Loucy (cell line): ENCODE measurements at regions not wholly inside any gene's neighbourhood (a gene's known extent, or its start where the extent isn't known, plus 50 kb on each side); places are given as distances from the start of the nearest gene placed in this dataset.

ENCODE experiments used
- H2AFZ ChIP-seq: fragments of 200-600 bp; sonication (generic); 2 replicates; pipeline ENCODE4 v1.6.0; 2016; ENCODE audit warnings: antibody characterized with exemption, mild to moderate bottlenecking, low read length, moderate library complexity
- H3F3A ChIP-seq: fragments of 200-600 bp; 2 replicates; pipeline ENCODE4 v1.6.0; 2016; ENCODE audit warnings: antibody characterized with exemption, low read depth, mild to moderate bottlenecking
- H3K27me3 ChIP-seq: fragments of 200-600 bp; sonication (generic); 2 replicates; pipeline ENCODE4 v1.6.1; 2014; ENCODE audit warnings: low read length, mild to moderate bottlenecking; ENCODE audit not compliant: insufficient read depth, poor library complexity, severe bottlenecking
- H3K36me3 ChIP-seq: fragments of 200-600 bp; sonication (generic); 2 replicates; pipeline ENCODE4 v1.6.1; 2016; ENCODE audit warnings: low read length; ENCODE audit not compliant: insufficient read depth
- H3K4me1 ChIP-seq: fragments of 200-600 bp; sonication (generic); 2 replicates; pipeline ENCODE4 v1.5.1; 2014; ENCODE audit warnings: low read length, mild to moderate bottlenecking; ENCODE audit not compliant: insufficient read depth, poor library complexity, severe bottlenecking
- H3K4me2 ChIP-seq: fragments of 200-600 bp; sonication (generic); 2 replicates; pipeline ENCODE4 v1.6.0; 2014; ENCODE audit warnings: antibody characterized with exemption, low read length, low read depth, mild to moderate bottlenecking; ENCODE audit not compliant: poor library complexity, severe bottlenecking
- H3K4me3 ChIP-seq: fragments of 200-600 bp; sonication (generic); 2 replicates; pipeline ENCODE4 v1.5.1; 2014; ENCODE audit warnings: low read length, mild to moderate bottlenecking, mixed read lengths; ENCODE audit not compliant: poor library complexity, severe bottlenecking
- H3K79me2 ChIP-seq: fragments of 200-600 bp; sonication (generic); 2 replicates; pipeline ENCODE4 v1.6.1; 2014; ENCODE audit warnings: low read length; ENCODE audit not compliant: insufficient read depth
- H3K9ac ChIP-seq: fragments of 200-600 bp; sonication (generic); 2 replicates; pipeline ENCODE4 v1.6.0; 2014; ENCODE audit warnings: mild to moderate bottlenecking, low read depth, low read length, moderate library complexity; ENCODE audit not compliant: poor library complexity, severe bottlenecking
- H3K9me2 ChIP-seq: fragments of 200-600 bp; sonication (generic); replicated peaks from 2 replicates; pipeline ENCODE4 v1.6.1; 2016; ENCODE audit warnings: low read depth, low read length, mixed read lengths
- H3K9me3 ChIP-seq: fragments of 200-600 bp; sonication (generic); 2 replicates; pipeline ENCODE4 v1.6.1; 2014; ENCODE audit warnings: mild to moderate bottlenecking, antibody characterized with exemption, low read length, low read depth; ENCODE audit not compliant: insufficient read depth
- H4K20me1 ChIP-seq: fragments of 200-600 bp; sonication (generic); 2 replicates; pipeline ENCODE4 v1.6.0; 2014; ENCODE audit warnings: antibody characterized with exemption, low read length, mild to moderate bottlenecking; ENCODE audit not compliant: insufficient read depth, poor library complexity, severe bottlenecking
- CTCF ChIP-seq: fragments of 200-600 bp; sonication (generic); conservative IDR thresholded peaks from 2 replicates; pipeline ENCODE4 v1.5.1; 2014; ENCODE audit warnings: mild to moderate bottlenecking, antibody characterized with exemption, low read length
- EZH2phosphoT487 ChIP-seq: fragments of 200-600 bp; IDR thresholded peaks from 2 replicates; pipeline ENCODE4 v1.6.1; 2018; ENCODE audit warnings: antibody characterized with exemption, mild to moderate bottlenecking, moderate library complexity, borderline replicate concordance

GRCh38 chr1:34418166-34418565 is 241.5 kb downstream of the C1orf94 start:
- Histone ChIP-seq H3K36me3 (no peaks in the 10 kb centered on the region), H3K9me3 (no peaks in the 10 kb centered on the region), H3K79me2 (no peaks in the 10 kb centered on the region), H3K4me3 (no peak overlapping the region), H3K4me1 (no peaks in the 10 kb centered on the region), H4K20me1 (no peaks in the 10 kb centered on the region), H3K9me2 (no peaks in the 10 kb centered on the region), H3K4me2 (no peak overlapping the region), H3K9ac (no peak overlapping the region), H3F3A (no peaks in the 10 kb centered on the region), H2AFZ (no peak overlapping the region), H3K27me3 (no peaks in the 10 kb centered on the region)
- no peak for TF ChIP-seq CTCF

DNA sequence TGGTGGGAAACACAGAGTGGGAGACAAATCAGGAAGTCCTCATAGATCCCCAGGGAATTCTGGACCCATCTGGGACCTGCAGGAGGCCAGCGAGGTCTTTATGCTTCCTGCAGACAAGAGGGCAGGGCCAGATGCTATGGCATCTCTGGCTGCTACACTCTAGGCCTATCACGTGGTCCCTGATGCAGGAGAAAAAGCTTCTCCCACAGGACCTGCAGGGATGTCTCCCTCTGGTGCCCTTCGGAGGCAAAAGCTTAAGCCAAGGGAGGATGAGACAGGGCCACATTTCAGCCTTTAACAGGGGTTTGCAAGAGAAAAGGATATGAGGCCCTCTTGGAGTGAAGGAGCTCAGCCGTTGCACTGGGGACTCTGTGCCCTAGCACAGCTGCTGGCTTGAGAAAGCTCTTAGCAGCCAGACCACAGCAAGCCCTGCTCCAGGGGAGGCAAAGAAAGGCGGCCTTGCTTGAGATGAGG is 243.0 kb downstream of the C1orf94 start:
- Histone ChIP-seq H3K36me3 (no peaks in the 10 kb centered on the region), H3K9me2 (no peaks in the 10 kb centered on the region), H2AFZ (no peak overlapping the region), H3F3A (no peaks in the 10 kb centered on the region), H3K9me3 (no peaks in the 10 kb centered on the region), H3K4me2 (no peak overlapping the region), H3K4me3 (no peak overlapping the region), H4K20me1 (no peaks in the 10 kb centered on the region), H3K79me2 (no peaks in the 10 kb centered on the region), H3K4me1 (no peaks in the 10 kb centered on the region), H3K27me3 (no peaks in the 10 kb centered on the region), H3K9ac (no peak overlapping the region)
- TF ChIP-seq EZH2phosphoT487 (no peak), CTCF (no peak)

DNA sequence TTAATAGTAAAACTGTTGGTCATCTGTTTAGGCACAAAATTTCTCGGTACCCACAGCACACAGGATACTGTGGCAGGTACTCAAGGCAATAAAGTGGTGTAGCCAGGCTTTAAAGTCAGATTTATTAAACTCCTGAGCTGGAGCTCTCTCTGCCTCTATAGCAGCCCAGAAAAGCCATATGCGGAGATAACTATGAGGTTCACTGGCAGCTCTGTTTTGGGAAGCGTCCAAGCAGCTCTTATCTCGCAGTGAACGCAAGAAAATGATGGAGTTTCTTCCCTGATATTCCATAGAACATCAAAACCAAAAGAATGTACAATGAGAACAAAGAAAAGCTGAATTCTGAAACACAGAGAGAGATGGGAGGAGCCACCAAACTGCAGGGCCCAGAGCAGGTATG is 248.3 kb downstream of the C1orf94 start:
- no peaks in the 10 kb centered on the region for H4K20me1 ChIP-seq
- H3K9me3 ChIP-seq: no peaks in the 10 kb centered on the region
- no peak overlapping the region for H3K4me2 ChIP-seq
- H3F3A ChIP-seq: no peaks in the 10 kb centered on the region
- H3K36me3 ChIP-seq: no peaks in the 10 kb centered on the region
- no peaks in the 10 kb centered on the region for H3K79me2 ChIP-seq
- TF ChIP-seq EZH2phosphoT487 (no peak), CTCF (no peak)
- no peaks in the 10 kb centered on the region for H3K9me2 ChIP-seq
- H3K27me3 ChIP-seq: no peaks in the 10 kb centered on the region
- no peak overlapping the region for H3K9ac ChIP-seq
- no peak overlapping the region for H3K4me3 ChIP-seq
- no peaks in the 10 kb centered on the region for H3K4me1 ChIP-seq
- H2AFZ ChIP-seq: no peak overlapping the region
